A549 (cell line): ENCODE measurements at regions not wholly inside any gene's neighbourhood (a gene's known extent, or its start where the extent isn't known, plus 50 kb on each side); places are given as distances from the start of the nearest gene placed in this dataset.

ENCODE experiments used
- ATAC-seq, 2 experiments: fragments of 200-7000 bp in 1 of 2; fragments of >200 bp in 1 of 2; cut with Nextera tagmentation in 1 of 2; cut with Tn5 transposase in 1 of 2; 3 replicates each; pipeline versions ENCODE4 v1.8.0 to v1.9.1; 2018 to 2020; ENCODE audit warnings: mild to moderate bottlenecking in 1 of 2, moderate library complexity in 1 of 2
- CTCF ChIA-PET: fragments of 300-600 bp; sonication (Branson Sonifier 250); formaldehyde crosslinking; extraction: SDS; loops from one replicate; lab custom pipeline; 2021; ENCODE audit warnings: antibody characterized with exemption, inconsistent platforms; lab: Yijun Ruan, JAX
- POLR2A ChIA-PET: fragments of 350-600 bp; formaldehyde crosslinking; extraction: SDS; loops from one replicate; lab custom pipeline; 2021; ENCODE audit warnings: antibody characterized with exemption, inconsistent platforms; lab: Yijun Ruan, JAX
- DNase-seq, 2 experiments: peaks; one replicate each; pipeline versions ENCODE4 v3.0.0 to v3.0.0-alpha.2; 2011 to 2016; ENCODE audit warnings: low read depth in 1 of 2, low spot score in 1 of 2
- FAIRE-seq: peaks from 2 replicates; lab custom pipeline; 2011; peaks lifted over from hg19 to GRCh38; lab: Jason Lieb, UNC
- H3K27ac ChIP-seq, 2 experiments: fragments of >200 bp; sonication (Bioruptor Twin); formaldehyde crosslinking; 3 replicates each; pipeline ENCODE4 v1.5.1; 2016 to 2017
- H3K4me1 ChIP-seq: fragments of >200 bp; sonication (Bioruptor Twin); formaldehyde crosslinking; 3 replicates; pipeline ENCODE4 v1.6.1; 2016
- H3K4me2 ChIP-seq: fragments of >200 bp; sonication (Bioruptor Twin); formaldehyde crosslinking; 3 replicates; pipeline ENCODE4 v1.6.1; 2016
- H3K4me3 ChIP-seq: fragments of >200 bp; sonication (Bioruptor Twin); formaldehyde crosslinking; 3 replicates; pipeline ENCODE4 v1.5.1; 2016
- H3K9me3 ChIP-seq: fragments of >200 bp; sonication (Bioruptor Twin); formaldehyde crosslinking; 3 replicates; pipeline ENCODE4 v1.6.1; 2016
- CBX2 ChIP-seq: fragments of 200-600 bp; sonication (generic); IDR thresholded peaks from 2 replicates; pipeline ENCODE4 v1.6.1; 2016; ENCODE audit warnings: low read depth, mild to moderate bottlenecking, borderline replicate concordance
- CEBPB ChIP-seq, 2 experiments: fragments of >200 bp in 1 of 2; sonication (Bioruptor Twin) in 1 of 2; formaldehyde crosslinking in 1 of 2; IDR thresholded peaks; 2 replicates each; pipeline ENCODE4 v1.6.1; 2012 to 2016
- EP300 ChIP-seq, 2 experiments: fragments of >200 bp; sonication (Bioruptor Twin); formaldehyde crosslinking; IDR thresholded peaks; 2 replicates in 1 of 2; 3 replicates in 1 of 2; pipeline ENCODE4 v1.6.1; 2016 to 2017
- FOSB ChIP-seq: fragments of 250-450 bp; sonication (Bioruptor Pico); IDR thresholded peaks from 2 replicates; pipeline ENCODE4 v1.5.0; 2020; ENCODE audit warnings: mild to moderate bottlenecking, moderate library complexity
- FOXS1 ChIP-seq: fragments of 250-450 bp; sonication (Bioruptor Pico); IDR thresholded peaks from 2 replicates; pipeline ENCODE4 v1.5.0; 2020; ENCODE audit warnings: mild to moderate bottlenecking, moderate library complexity
- HOXB5 ChIP-seq: fragments of 250-450 bp; sonication (Bioruptor Pico); IDR thresholded peaks from 2 replicates; pipeline ENCODE4 v1.5.0; 2020; ENCODE audit warnings: mild to moderate bottlenecking, moderate library complexity
- KDM5A ChIP-seq: fragments of 200-600 bp; sonication (generic); IDR thresholded peaks from 2 replicates; pipeline ENCODE4 v1.6.1; 2016; ENCODE audit warnings: antibody characterized with exemption, mild to moderate bottlenecking
- MAFK ChIP-seq: fragments of 450-650 bp; IDR thresholded peaks from 2 replicates; pipeline ENCODE4 v1.6.1; 2014; ENCODE audit not compliant: partially characterized antibody
- NFE2L2 ChIP-seq: fragments of 150-350 bp; conservative IDR thresholded peaks from 2 replicates; pipeline ENCODE4 v1.6.1; 2014; ENCODE audit warnings: low read length
- NPAS2 ChIP-seq: fragments of 250-450 bp; sonication (Bioruptor Pico); IDR thresholded peaks from 2 replicates; pipeline ENCODE4 v1.8.0; 2022; ENCODE audit warnings: mild to moderate bottlenecking, moderate library complexity, borderline replicate concordance
- POLR2A ChIP-seq: IDR thresholded peaks from 2 replicates; pipeline ENCODE4 v1.6.1; 2012; ENCODE audit warnings: mild to moderate bottlenecking, low read length
- POLR2AphosphoS2 ChIP-seq: conservative IDR thresholded peaks from 2 replicates; pipeline ENCODE4 v1.6.1; 2012; ENCODE audit warnings: low read length, improper control_type of control experiment, inconsistent platforms
- RARB ChIP-seq: fragments of 250-450 bp; sonication (Bioruptor Pico); IDR thresholded peaks from 2 replicates; pipeline ENCODE4 v1.8.0; 2021; ENCODE audit warnings: mild to moderate bottlenecking, moderate library complexity
- RCOR1 ChIP-seq: fragments of 150-350 bp; IDR thresholded peaks from 2 replicates; pipeline ENCODE4 v1.6.1; 2014; ENCODE audit warnings: antibody characterized with exemption, low read length, low read depth
- RNF2 ChIP-seq: fragments of 200-600 bp; sonication (generic); IDR thresholded peaks from 2 replicates; pipeline ENCODE4 v1.6.1; 2016; ENCODE audit warnings: low read depth, mild to moderate bottlenecking, antibody characterized with exemption, moderate library complexity, borderline replicate concordance
- ZC3H11A ChIP-seq: fragments of 450-650 bp; IDR thresholded peaks from 2 replicates; pipeline ENCODE4 v1.6.1; 2014; ENCODE audit warnings: antibody characterized with exemption, mild to moderate bottlenecking
- ZFP36 ChIP-seq: fragments of 450-650 bp; IDR thresholded peaks from 2 replicates; pipeline ENCODE4 v1.6.1; 2014; ENCODE audit warnings: borderline replicate concordance; ENCODE audit not compliant: partially characterized antibody
- ZNF302 ChIP-seq: fragments of 250-450 bp; sonication (Bioruptor Pico); IDR thresholded peaks from 2 replicates; pipeline ENCODE4 v1.9.0; 2021; ENCODE audit warnings: inconsistent platforms, mild to moderate bottlenecking, moderate library complexity
- WGBS: methylation state at CpG from one replicate; pipeline ENCODE4 v1.1.6; 2017; ENCODE audit errors: missing lambda C conversion rate; 5-methylcytosine and 5-hydroxymethylcytosine counted together
- TF ChIP-seq, protein P1 (sequence below): fragments of 250-450 bp; sonication (Bioruptor Pico); IDR thresholded peaks from 2 replicates; pipeline ENCODE4 v1.5.0; 2020; ENCODE audit warnings: low read depth, mild to moderate bottlenecking, moderate library complexity
- TF ChIP-seq, protein P2 (sequence below): fragments of 250-450 bp; sonication (Bioruptor Pico); IDR thresholded peaks from 2 replicates; pipeline ENCODE4 v1.5.0; 2021; ENCODE audit warnings: mild to moderate bottlenecking, moderate library complexity, borderline replicate concordance
- TF ChIP-seq, protein P3 (sequence below): fragments of 200-600 bp; sonication (generic); IDR thresholded peaks from 2 replicates; pipeline ENCODE4 v1.6.1; 2016; ENCODE audit warnings: antibody characterized with exemption, mild to moderate bottlenecking, moderate library complexity
- TF ChIP-seq, protein P4 (sequence below): IDR thresholded peaks from 2 replicates; pipeline ENCODE4 v1.6.1; 2012; ENCODE audit warnings: low read depth, borderline replicate concordance
- TF ChIP-seq, protein P5 (sequence below): fragments of 150-350 bp; IDR thresholded peaks from 2 replicates; pipeline ENCODE4 v1.6.1; 2014; ENCODE audit warnings: low read depth, mild to moderate bottlenecking, low read length
- TF ChIP-seq, protein P6 (sequence below): IDR thresholded peaks from 2 replicates; pipeline ENCODE4 v1.6.1; 2012

DNA sequence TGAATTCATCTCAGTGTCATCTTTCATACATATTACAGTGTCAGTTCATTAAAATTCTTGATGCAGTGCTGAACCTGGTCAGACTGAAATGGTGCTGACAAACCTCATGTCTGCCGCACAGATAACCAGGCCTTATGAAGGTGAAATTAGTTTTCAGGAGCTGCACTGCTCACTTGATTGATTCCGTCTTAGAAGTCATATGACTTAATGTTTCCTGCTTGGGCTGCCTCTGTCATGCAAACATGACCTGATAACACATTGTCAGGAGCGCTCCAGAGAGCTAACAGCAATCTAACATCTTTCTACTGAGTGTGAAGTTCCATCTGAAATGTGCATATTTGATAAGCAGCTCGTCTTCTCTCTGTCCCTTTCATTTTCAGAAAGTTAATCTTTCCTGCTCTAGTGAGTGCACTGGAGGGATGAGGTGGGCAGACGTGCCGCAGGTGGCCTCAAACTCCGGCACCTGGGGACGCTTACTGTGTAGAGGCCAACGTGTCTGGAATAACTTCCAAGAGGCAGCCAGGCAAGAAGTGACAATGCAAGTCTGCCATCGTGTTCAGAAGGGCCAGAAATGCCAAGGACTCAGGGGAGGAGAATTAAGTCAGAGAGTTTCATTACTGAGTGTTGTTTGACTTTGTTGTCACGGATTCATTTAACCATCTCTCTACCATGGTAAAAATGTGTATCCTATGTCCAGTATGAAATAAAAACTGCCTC is 592.1 kb downstream of the TLE1 start:
- H3K9me3 ChIP-seq, result peaks cover 11% of the 10 kb centered on the region; the same call in 2 of the 3 replicates
- DNase-seq (no peak), ATAC-seq (no peak), FAIRE-seq (no peak)
- H3K27ac ChIP-seq, result no peak overlapping the region
- TF ChIP-seq FOXS1 (CRISPR knock-in tag) (no peak), MAFK (no peak), RARB (no peak), EP300 (IDR thresholded peaks at IDR 0.05) (no peak), HOXB5 (CRISPR knock-in tag) (no peak), ZC3H11A (no peak), RNF2 (no peak)
- H3K4me3 ChIP-seq, result no peak overlapping the region
- 65% methylated on average over 11 of the region's 11 CpGs for WGBS
- ChIA-PET POLR2A (no interaction called here), CTCF (interaction anchor here (1.4 kb wide), 1 partner anchor 19 kb away, joined by 3 read pairs; no protein-coding TSS in a partner anchor)
- H3K4me1 ChIP-seq, result no peaks in the 10 kb centered on the region
- H3K4me2 ChIP-seq, result no peak overlapping the region

DNA sequence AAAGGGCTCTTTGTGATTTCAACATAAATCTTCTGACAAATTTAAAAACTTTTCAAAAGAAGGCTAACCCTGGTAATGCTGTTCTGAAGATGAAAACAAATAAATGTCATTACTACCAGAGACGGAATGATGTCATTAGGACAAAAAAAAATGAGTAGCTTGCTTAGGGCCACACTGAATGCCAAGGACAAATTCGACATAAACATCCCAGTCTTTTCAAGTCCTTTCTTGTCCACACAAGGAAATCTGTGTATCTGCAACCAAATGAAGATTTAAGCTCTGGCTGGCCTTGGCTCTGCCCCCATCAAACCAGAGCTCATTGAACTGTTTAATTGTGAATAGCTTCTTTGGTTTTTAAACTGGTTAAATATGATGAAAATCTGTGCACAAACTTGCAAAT is 592.7 kb downstream of the TLE1 start:
- DNase-seq, result no peak
- POLR2A ChIA-PET, result no interaction called here
- Histone ChIP-seq H3K4me1 (no peaks in the 10 kb centered on the region), H3K4me2 (no peak overlapping the region), H3K9me3 (peaks cover 11% of the 10 kb centered on the region; the same call in 2 of the 3 replicates), H3K4me3 (no peak overlapping the region), H3K27ac (no peak overlapping the region)
- WGBS, result 42% methylated on average over 2 of the region's 2 CpGs
- CTCF ChIA-PET, result interaction anchor here (0.6 to 1.4 kb wide), 2 partner anchors 19 to 535 kb away, joined by 3 read pairs; no protein-coding TSS in a partner anchor
- no peak for FAIRE-seq
- TF ChIP-seq, protein P1, sequence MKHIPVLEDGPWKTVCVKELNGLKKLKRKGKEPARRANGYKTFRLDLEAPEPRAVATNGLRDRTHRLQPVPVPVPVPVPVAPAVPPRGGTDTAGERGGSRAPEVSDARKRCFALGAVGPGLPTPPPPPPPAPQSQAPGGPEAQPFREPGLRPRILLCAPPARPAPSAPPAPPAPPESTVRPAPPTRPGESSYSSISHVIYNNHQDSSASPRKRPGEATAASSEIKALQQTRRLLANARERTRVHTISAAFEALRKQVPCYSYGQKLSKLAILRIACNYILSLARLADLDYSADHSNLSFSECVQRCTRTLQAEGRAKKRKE (CRISPR knock-in tag), result no peak
- TF ChIP-seq, protein P2, sequence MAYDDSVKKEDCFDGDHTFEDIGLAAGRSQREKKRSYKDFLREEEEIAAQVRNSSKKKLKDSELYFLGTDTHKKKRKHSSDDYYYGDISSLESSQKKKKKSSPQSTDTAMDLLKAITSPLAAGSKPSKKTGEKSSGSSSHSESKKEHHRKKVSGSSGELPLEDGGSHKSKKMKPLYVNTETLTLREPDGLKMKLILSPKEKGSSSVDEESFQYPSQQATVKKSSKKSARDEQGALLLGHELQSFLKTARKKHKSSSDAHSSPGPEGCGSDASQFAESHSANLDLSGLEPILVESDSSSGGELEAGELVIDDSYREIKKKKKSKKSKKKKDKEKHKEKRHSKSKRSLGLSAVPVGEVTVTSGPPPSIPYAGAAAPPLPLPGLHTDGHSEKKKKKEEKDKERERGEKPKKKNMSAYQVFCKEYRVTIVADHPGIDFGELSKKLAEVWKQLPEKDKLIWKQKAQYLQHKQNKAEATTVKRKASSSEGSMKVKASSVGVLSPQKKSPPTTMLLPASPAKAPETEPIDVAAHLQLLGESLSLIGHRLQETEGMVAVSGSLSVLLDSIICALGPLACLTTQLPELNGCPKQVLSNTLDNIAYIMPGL (CRISPR knock-in tag), result no peak
- TF ChIP-seq KDM5A, result no peak
- no peak for TF ChIP-seq POLR2AphosphoS2
- TF ChIP-seq, protein P3, sequence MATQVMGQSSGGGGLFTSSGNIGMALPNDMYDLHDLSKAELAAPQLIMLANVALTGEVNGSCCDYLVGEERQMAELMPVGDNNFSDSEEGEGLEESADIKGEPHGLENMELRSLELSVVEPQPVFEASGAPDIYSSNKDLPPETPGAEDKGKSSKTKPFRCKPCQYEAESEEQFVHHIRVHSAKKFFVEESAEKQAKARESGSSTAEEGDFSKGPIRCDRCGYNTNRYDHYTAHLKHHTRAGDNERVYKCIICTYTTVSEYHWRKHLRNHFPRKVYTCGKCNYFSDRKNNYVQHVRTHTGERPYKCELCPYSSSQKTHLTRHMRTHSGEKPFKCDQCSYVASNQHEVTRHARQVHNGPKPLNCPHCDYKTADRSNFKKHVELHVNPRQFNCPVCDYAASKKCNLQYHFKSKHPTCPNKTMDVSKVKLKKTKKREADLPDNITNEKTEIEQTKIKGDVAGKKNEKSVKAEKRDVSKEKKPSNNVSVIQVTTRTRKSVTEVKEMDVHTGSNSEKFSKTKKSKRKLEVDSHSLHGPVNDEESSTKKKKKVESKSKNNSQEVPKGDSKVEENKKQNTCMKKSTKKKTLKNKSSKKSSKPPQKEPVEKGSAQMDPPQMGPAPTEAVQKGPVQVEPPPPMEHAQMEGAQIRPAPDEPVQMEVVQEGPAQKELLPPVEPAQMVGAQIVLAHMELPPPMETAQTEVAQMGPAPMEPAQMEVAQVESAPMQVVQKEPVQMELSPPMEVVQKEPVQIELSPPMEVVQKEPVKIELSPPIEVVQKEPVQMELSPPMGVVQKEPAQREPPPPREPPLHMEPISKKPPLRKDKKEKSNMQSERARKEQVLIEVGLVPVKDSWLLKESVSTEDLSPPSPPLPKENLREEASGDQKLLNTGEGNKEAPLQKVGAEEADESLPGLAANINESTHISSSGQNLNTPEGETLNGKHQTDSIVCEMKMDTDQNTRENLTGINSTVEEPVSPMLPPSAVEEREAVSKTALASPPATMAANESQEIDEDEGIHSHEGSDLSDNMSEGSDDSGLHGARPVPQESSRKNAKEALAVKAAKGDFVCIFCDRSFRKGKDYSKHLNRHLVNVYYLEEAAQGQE, result no peak
- TF ChIP-seq FOSB (CRISPR knock-in tag), result no peak
- no peak for TF ChIP-seq ZFP36
- no peak for TF ChIP-seq EP300 (IDR thresholded peaks at IDR 0.05)
- no peak for TF ChIP-seq NFE2L2
- no peak for TF ChIP-seq RCOR1
- TF ChIP-seq, protein P4, sequence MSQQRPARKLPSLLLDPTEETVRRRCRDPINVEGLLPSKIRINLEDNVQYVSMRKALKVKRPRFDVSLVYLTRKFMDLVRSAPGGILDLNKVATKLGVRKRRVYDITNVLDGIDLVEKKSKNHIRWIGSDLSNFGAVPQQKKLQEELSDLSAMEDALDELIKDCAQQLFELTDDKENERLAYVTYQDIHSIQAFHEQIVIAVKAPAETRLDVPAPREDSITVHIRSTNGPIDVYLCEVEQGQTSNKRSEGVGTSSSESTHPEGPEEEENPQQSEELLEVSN, result no peak
- TF ChIP-seq CEBPB (IDR thresholded peaks at IDR 0.05), result no peak
- no peak for TF ChIP-seq NPAS2
- no peak for TF ChIP-seq ZNF302 (CRISPR knock-in tag)
- TF ChIP-seq, protein P5, sequence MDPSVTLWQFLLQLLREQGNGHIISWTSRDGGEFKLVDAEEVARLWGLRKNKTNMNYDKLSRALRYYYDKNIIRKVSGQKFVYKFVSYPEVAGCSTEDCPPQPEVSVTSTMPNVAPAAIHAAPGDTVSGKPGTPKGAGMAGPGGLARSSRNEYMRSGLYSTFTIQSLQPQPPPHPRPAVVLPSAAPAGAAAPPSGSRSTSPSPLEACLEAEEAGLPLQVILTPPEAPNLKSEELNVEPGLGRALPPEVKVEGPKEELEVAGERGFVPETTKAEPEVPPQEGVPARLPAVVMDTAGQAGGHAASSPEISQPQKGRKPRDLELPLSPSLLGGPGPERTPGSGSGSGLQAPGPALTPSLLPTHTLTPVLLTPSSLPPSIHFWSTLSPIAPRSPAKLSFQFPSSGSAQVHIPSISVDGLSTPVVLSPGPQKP, result no peak
- TF ChIP-seq, protein P6, sequence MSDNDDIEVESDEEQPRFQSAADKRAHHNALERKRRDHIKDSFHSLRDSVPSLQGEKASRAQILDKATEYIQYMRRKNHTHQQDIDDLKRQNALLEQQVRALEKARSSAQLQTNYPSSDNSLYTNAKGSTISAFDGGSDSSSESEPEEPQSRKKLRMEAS, result no peak
- TF ChIP-seq CBX2, result no peak
- no peak for TF ChIP-seq RNF2
- no peak for TF ChIP-seq POLR2A
- ATAC-seq, result no peak
